HFF-Myc (cell line): ENCODE measurements at regions not wholly inside any gene's neighbourhood (a gene's known extent, or its start where the extent isn't known, plus 50 kb on each side); places are given as distances from the start of the nearest gene placed in this dataset.

ENCODE experiments used
- DNase-seq: peaks from one replicate; pipeline ENCODE4 v3.0.0-alpha.2; 2011; ENCODE audit warnings: low read depth; ENCODE audit errors: extremely low read depth
- H3K4me3 ChIP-seq: replicated peaks from 2 replicates; pipeline ENCODE4 v1.5.1; 2011; ENCODE audit warnings: low read depth, mild to moderate bottlenecking, control low read depth, low read length
- TF ChIP-seq, protein P1 (sequence below): IDR thresholded peaks from 2 replicates; pipeline ENCODE4 v1.5.1; 2012; ENCODE audit warnings: mild to moderate bottlenecking, low read depth, low read length, control low read depth; ENCODE audit errors: missing control alignments

DNA sequence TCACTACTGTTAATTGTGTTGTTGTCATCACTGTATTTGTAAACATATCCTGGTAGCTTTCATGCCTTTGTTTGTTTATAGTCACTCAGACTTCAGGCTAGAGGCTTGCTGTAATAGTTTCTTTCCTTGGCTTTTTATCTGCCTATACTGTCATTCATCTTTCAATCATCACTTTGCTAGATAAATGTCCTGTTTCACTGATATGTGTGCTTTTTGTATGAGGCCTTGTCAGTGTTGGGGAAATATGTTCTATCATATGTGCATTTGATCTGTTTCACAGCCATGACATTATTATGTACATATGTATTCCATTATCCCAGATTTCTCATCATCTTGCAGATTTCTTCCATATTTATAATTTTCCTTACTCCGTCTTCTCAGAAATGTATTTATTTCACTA is 558.9 kb upstream of the LRFN5 start:
- DNase-seq = no peak
- TF ChIP-seq, protein P1, sequence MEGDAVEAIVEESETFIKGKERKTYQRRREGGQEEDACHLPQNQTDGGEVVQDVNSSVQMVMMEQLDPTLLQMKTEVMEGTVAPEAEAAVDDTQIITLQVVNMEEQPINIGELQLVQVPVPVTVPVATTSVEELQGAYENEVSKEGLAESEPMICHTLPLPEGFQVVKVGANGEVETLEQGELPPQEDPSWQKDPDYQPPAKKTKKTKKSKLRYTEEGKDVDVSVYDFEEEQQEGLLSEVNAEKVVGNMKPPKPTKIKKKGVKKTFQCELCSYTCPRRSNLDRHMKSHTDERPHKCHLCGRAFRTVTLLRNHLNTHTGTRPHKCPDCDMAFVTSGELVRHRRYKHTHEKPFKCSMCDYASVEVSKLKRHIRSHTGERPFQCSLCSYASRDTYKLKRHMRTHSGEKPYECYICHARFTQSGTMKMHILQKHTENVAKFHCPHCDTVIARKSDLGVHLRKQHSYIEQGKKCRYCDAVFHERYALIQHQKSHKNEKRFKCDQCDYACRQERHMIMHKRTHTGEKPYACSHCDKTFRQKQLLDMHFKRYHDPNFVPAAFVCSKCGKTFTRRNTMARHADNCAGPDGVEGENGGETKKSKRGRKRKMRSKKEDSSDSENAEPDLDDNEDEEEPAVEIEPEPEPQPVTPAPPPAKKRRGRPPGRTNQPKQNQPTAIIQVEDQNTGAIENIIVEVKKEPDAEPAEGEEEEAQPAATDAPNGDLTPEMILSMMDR = no peak
- no peak overlapping the region for H3K4me3 ChIP-seq

DNA sequence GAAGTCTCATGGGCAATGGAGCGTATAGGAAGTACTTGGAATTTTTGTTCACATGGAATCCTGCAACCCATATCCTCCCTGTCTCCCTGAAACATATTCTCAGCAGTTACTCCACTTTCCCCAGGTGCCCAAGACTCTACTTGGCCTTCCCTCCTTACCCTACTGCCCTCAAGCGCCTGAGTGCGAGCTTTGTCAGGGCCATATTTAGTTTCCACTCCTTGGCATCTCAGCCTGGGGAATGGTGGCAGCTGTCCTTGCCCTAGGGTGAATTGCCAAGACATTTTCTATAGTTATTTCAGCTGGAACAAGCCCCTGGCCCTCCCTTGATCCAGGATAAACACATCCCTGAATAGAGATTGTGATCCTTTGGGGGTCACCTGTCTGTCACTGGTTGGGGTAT is 569.3 kb upstream of the LRFN5 start:
- TF ChIP-seq, protein P1 = no peak
- DNase-seq = no peak
- no peak overlapping the region for H3K4me3 ChIP-seq

DNA sequence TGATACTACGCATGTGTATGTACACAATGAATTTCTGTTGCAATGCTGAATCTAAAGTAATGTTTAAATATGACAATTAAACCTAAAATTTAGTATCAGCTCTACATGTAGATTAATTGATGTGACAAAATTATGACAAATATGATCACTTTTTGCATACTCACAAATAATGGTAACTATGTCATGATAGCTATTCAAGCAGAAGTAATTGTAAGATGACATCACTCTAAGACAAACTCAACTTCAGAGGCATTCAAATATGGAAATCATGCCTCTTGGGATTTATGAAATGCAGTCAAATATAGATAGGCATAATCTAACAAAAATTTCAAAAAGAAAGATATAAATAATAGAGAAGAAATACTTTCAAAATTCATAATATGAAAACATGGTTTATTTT is 571.7 kb upstream of the LRFN5 start:
- DNase-seq = no peak
- TF ChIP-seq, protein P1 = no peak
- no peak overlapping the region for H3K4me3 ChIP-seq

DNA sequence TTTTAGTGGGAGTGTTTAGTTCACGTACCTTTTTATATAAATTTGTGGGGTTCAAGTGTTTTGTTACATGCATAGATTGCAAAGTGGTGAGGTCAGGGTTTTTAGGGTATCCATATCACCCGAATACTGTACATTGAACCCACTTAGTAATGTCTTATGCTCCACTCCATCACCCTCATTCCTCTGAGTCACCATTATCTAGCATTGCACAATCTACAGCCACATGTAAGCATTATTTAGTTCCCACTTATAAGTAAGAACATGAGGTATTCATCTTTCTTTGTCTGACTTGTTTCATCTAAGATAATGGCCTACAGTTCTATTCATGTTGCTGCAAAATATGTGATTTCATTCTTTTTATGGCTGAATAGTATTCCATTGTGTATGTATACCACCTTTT is 583.7 kb upstream of the LRFN5 start:
- DNase-seq = no peak
- TF ChIP-seq, protein P1 = no peak
- H3K4me3 ChIP-seq = no peak overlapping the region

DNA sequence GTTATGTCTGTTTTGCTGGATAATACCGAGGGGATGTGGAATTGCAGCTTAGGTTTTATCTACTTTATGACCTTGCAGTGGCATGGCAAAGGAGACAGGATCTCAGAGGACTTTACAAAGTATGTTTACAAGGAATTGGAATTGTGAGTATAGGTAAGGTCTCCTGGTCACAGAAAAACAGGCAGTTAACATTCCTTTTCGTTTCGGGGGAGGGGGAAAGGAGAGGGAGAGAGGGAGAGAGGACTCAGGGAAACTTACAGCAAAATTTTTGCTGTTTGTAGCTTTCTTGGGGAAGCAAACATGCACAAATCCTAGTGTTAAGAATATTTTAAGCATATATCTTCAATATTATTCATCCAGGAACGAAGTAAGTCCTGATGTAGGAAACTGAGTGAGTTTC is 590.5 kb upstream of the LRFN5 start:
- DNase-seq = no peak
- TF ChIP-seq, protein P1 = no peak
- H3K4me3 ChIP-seq = no peak overlapping the region

GRCh38 chr14:41000350-41000749 is 606.3 kb upstream of the LRFN5 start:
- no peak overlapping the region for H3K4me3 ChIP-seq
- TF ChIP-seq, protein P1 = no peak
- DNase-seq = no peak

GRCh38 chr14:40989260-40989659 is 617.4 kb upstream of the LRFN5 start:
- TF ChIP-seq, protein P1 = no peak
- H3K4me3 ChIP-seq = no peak overlapping the region
- no peak for DNase-seq
